GM12892 (cell line): ENCODE measurements at regions not wholly inside any gene's neighbourhood (a gene's known extent, or its start where the extent isn't known, plus 50 kb on each side); places are given as distances from the start of the nearest gene placed in this dataset.

Experiments used
- DNase-seq: peaks from one replicate; pipeline ENCODE4 v3.0.0; 2011; ENCODE audit not compliant: insufficient read length
- FAIRE-seq: peaks from 2 replicates; lab custom pipeline; 2011; peaks lifted over from hg19 to GRCh38; lab: Jason Lieb, UNC
- POLR2A ChIP-seq: IDR thresholded peaks from 2 replicates; pipeline ENCODE4 v1.6.1; 2011; ENCODE audit warnings: low read depth, low read length, control low read depth
- POLR2AphosphoS5 ChIP-seq: IDR thresholded peaks from 2 replicates; pipeline ENCODE4 v1.6.1; 2011; ENCODE audit warnings: low read depth, low read length, control low read depth
- TAF1 ChIP-seq: IDR thresholded peaks from 2 replicates; pipeline ENCODE4 v1.6.1; 2011; ENCODE audit warnings: low read depth, mild to moderate bottlenecking, control low read depth, low read length, borderline replicate concordance

DNA sequence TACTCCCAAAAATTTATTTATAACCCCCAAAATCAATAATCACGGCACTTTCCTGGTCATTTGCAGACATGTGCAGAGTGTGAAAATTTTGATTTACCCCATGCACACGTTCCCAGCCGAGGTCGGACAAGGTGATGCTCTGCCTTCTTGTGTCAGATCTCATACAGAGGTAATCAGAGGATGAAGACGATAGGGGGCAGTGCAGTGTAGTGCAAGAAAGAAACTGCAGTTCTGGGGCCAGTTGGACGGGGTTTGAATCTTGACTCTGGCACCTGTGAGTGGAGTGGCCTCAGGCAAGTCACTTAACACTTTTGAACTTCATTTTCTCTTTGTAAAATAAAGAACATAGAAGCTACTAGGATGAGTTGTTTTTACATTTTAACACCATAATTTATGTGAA, 88.4 kb downstream of the FRMPD3 start:
- DNase-seq (no peak), FAIRE-seq (peak; percentile 73)
- no peak for TF ChIP-seq TAF1
- TF ChIP-seq POLR2AphosphoS5: no peak
- TF ChIP-seq POLR2A: no peak

DNA sequence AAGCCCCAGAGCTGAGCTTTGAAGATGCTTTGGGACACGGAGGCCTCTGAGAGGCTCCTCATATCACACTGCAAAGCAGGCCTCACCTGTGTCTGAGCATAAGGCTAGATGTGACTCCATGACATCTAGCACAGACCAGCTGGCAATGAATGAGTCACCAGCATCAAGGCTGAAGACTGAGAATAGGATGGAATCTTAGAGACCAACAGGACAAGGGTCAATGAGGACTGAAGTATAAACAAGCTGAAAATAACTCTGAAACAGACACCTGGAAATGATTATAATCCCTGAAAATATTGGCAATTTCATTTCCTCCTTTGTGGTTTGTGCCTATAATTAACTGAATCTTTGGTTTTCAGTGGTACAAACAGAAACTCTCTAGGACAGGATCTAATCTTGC, 87.1 kb upstream of the PRPS1 start:
- TF ChIP-seq POLR2AphosphoS5 (no peak), TAF1 (no peak), POLR2A (no peak)
- FAIRE-seq (no peak), DNase-seq (no peak)

DNA sequence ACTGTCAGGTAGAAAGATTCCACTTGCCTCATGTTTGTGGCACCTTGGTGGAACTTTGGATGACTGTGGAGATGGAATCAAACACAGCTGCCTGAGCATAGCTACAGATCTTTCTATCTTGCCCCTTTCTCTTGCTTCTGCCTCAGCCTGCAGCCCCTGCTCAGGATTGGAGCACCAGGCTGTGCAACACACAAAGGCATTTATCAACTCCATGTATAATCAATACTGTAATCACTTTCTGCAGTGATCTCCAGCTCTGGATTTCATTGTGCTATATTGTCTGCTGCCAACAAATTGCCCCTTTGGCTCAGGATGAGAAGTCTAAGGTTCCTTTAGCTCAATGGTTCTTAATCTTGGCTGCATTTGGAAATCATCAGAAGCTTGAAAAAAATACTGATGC, 86.3 kb upstream of the PRPS1 start:
- FAIRE-seq (no peak), DNase-seq (no peak)
- TF ChIP-seq TAF1: no peak
- no peak for TF ChIP-seq POLR2A
- TF ChIP-seq POLR2AphosphoS5: no peak

DNA sequence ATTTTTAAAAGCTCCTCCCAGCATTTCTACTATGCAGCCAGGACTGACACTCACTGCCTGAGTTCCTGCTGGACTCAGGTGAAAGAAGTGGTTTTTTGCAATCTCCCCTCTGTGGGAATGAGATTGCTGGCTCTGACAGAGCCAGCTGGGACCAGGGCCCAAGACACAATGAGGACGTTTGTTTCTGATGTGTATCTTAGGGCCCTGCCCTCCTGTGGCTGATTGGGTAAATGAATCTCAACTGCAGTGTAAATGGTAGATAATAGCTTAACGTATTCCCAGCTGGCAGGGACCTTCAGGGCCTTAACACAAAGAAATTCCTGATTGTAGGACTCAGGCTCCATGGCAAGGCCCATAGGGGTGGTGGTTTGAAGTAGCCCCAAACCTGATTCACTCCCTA, 85.8 kb upstream of the PRPS1 start:
- DNase-seq: no peak
- TF ChIP-seq POLR2A: no peak
- TF ChIP-seq POLR2AphosphoS5: no peak
- no peak for TF ChIP-seq TAF1
- FAIRE-seq: no peak

DNA sequence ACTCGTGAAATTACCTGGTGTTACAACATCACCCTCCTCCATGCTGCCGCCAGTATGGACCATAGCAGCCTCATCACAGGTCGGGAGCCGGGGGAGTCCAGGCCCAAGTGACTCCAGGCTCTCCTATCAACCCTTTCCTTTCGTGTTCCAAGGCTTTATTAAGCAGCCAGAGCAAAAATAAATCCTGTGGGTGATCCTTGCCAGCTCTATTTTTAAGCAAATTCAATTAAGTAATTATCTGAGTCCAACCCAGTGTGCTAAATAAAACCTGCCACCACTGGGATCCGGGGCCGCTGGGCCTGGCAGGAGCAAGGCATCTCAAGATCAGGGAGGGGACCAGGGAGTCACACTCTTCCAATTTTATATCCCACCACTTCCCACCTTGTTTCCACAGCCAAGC, 80.7 kb upstream of the PRPS1 start:
- no peak for DNase-seq

DNA sequence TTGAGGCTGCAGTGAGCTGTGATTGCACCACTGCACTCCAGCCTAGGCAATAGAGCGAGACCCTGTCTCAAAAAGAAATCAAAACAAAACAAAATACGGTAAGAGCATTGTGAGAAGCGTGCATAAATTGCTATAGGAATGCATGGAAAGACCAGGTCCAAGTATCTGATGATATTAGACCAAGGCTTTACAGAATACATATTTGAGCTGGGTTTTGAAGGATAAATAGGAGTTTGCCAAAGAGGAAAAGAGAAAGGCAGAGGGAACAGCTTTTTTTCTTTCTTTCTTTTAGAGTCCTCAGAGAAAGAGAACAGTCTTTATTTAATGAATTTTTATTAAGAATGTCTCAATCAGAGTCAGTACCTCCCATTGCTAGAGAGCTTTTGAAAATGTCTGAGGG, 79.5 kb upstream of the PRPS1 start:
- no peak for FAIRE-seq
- no peak for DNase-seq
- TF ChIP-seq TAF1 (no peak), POLR2A (no peak), POLR2AphosphoS5 (no peak)

More for the DNA sequence above, 80.7 kb upstream of the PRPS1 start:
- TF ChIP-seq TAF1 (no peak), POLR2A (no peak), POLR2AphosphoS5 (no peak)
- no peak for FAIRE-seq

DNA sequence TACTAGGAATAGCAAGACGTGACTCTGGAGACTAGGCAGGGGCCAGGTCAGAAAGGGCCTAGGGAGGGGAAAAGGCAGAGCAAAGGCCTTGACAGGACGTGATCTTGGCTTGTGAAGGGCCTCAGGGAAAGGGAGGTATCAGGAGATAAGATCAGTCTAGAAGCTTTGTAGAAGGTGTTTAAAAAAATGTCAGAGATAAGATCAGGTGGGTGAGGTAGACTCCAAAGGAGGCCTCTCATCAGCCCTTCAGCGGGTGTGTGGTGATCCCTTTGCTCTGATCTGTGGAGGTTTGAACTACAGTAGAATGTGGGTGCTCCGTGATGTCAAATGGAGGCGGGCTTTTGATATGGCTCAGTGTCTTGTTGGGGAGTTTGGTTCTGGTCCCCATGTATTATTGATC, 78.8 kb upstream of the PRPS1 start:
- FAIRE-seq: no peak
- DNase-seq: no peak
- TF ChIP-seq TAF1 (no peak), POLR2A (no peak), POLR2AphosphoS5 (no peak)

DNA sequence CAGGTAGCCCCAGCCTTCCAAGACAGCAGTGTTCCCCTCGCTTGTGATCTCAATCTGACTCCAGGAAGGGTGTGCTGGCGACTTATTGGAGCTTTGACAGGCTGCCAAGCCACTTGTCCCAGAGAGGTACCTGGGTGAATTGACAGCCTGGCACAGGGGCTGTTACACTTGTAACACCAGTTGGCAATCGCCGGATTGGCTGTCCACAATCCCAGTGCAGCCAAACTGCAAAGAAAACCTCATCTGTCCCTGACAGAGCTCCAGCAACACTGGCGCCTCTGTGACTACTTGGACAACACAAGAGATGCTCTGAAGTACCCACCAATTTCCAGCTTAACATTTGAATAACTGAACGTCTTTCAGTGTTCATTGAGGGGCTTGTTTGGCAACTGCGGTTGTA, 76.8 kb upstream of the PRPS1 start:
- TF ChIP-seq POLR2A (no peak), POLR2AphosphoS5 (no peak), TAF1 (no peak)
- DNase-seq (no peak), FAIRE-seq (no peak)

DNA sequence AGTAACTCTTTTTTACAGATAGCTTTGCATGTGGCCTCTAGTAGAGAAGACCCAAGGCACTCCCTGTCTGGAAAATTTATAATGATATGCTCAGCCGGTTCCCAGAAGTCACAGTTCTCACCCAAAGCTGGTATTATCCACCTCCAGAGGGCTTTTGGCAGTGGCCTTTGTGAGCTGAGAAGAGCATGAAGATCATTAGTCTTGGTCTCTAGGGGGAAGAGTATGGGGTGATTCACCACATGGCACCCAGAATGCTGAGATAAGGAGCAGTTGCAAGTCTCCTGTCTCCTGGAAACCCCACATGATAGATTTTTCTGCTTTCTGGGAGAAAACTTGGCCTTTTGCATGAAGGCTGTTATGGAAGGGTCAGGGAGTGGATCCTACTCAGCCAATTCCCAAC, 75.4 kb upstream of the PRPS1 start:
- TF ChIP-seq TAF1 (no peak), POLR2AphosphoS5 (no peak), POLR2A (no peak)
- FAIRE-seq: no peak
- no peak for DNase-seq

DNA sequence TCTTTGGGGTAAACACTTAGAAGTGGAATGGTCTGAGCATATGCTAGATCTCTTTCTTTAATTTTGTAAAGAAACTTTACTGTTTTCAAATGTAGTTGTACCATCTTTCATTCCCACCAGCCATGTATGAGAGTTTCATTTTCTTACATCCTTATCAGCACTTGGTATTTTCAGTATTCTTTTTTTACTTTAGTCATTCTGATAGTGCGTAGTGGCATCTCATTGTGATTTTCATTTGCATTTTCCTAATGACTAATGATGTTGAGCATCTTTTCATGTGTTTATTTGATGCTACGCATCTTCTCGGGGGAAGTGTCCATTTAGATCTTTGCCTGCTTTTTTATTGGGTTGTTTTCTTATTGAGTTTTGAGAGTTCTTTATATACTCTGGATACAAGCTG, 71.3 kb upstream of the PRPS1 start:
- FAIRE-seq (no peak), DNase-seq (no peak)
- TF ChIP-seq POLR2A (no peak), POLR2AphosphoS5 (no peak), TAF1 (no peak)

DNA sequence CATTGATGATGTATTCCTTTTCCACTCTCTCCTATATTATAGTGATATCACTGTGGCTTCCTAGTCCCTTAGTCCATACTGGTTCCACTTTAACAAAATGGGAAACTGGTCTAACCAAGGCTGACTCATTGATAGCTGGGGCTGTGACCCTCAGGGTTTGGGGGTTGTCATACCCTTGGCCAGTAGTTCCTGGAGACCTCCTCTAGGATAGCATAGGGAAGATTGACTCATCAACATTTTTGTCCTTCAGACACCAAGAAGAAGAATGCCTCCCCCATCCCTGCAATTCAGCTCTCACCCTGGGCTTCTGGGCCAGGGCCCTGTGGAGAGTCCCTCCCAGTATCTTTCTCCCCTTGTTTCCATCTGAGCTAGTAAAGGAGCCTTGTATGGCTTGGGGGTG, 68.8 kb upstream of the PRPS1 start:
- TF ChIP-seq TAF1 (no peak), POLR2AphosphoS5 (no peak), POLR2A (no peak)
- no peak for FAIRE-seq
- DNase-seq: no peak

DNA sequence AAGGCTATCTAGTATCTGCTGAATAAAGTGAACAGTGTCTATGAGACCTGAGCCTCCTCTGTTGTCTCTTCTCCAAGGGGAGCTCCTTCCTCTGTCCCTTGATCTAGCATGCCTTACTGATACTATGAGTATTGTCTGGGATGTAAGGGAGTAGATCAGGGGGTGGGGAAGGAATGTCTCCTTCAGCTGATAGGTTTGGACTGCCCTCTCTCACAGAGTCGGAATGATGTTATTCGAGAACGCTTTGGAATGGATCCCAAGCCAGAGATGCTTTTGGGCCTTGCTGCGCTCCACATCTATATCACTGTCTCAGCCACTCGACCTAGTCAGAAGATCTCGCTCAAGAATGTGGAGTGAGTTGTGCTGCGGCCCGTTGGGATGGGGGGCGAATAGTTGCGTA, 68.3 kb upstream of the PRPS1 start:
- TF ChIP-seq POLR2AphosphoS5: no peak
- TF ChIP-seq TAF1: no peak
- TF ChIP-seq POLR2A: no peak
- no peak for FAIRE-seq
- DNase-seq: no peak

DNA sequence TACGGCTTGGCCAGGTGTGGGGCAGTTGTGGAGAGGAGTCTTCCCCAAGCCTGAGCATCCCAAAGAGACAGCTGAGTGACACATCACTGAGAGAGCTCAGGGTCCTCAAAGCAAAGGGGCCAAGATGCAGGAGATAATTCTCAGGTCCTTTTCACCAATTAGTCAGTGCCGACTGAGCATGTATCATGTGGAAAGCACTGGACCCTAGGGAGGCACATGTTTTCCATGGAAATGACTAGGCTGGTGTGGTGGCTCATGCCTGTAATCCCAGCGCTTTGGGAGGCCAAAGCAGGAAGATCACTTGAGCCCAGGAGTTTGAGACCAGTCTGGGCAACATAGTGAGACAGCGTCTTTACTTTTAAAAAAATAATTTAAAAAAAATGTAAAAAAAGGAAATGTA, 67.3 kb upstream of the PRPS1 start:
- TF ChIP-seq POLR2A: no peak
- no peak for TF ChIP-seq TAF1
- no peak for TF ChIP-seq POLR2AphosphoS5
- FAIRE-seq (no peak), DNase-seq (no peak)
